Esophagus (tissue), 2 donors: ENCODE measurements at regions not wholly inside any gene's neighbourhood (a gene's known extent, or its start where the extent isn't known, plus 50 kb on each side); places are given as distances from the start of the nearest gene placed in this dataset.

Source experiments
- H3K27ac ChIP-seq, 2 donors: one replicate each; pipeline ENCODE4 v1.5.1; 2013; ENCODE audit warnings: low read depth in 2 of 2, mild to moderate bottlenecking in 2 of 2, inconsistent platforms in 1 of 2, low read length in 1 of 2, moderate library complexity in 1 of 2
- H3K27me3 ChIP-seq, 2 donors: one replicate each; pipeline ENCODE4 v1.6.1; 2013; ENCODE audit warnings: low read length in 2 of 2, control low read depth in 1 of 2, mild to moderate bottlenecking in 1 of 2; ENCODE audit not compliant: insufficient read depth in 2 of 2, control insufficient read depth in 1 of 2
- H3K36me3 ChIP-seq, 2 donors: one replicate each; pipeline ENCODE4 v1.6.1; 2013; ENCODE audit warnings: low read length in 1 of 2; ENCODE audit not compliant: control insufficient read depth in 2 of 2, insufficient read depth in 2 of 2
- H3K4me1 ChIP-seq, 2 donors: one replicate each; pipeline ENCODE4 v1.6.1; 2013; ENCODE audit warnings: low read length in 1 of 2; ENCODE audit not compliant: control insufficient read depth in 2 of 2, insufficient read depth in 2 of 2
- H3K4me3 ChIP-seq, 2 donors: one replicate each; pipeline ENCODE4 v1.5.1; 2013; ENCODE audit warnings: low read length in 2 of 2, mild to moderate bottlenecking in 2 of 2, low read depth in 1 of 2, moderate library complexity in 1 of 2
- H3K9me3 ChIP-seq, 2 donors: one replicate each; pipeline ENCODE4 v1.6.1; 2013; ENCODE audit warnings: mild to moderate bottlenecking in 2 of 2, low read depth in 1 of 2, low read length in 1 of 2, moderate library complexity in 1 of 2; ENCODE audit not compliant: control insufficient read depth in 2 of 2, insufficient read depth in 1 of 2
- WGBS, 2 donors: extraction: QIAGEN DNeasy Blood & Tissue Kit; methylation state at CpG; one replicate each; pipeline ENCODE4 v1.1.7; 2013; 5-methylcytosine and 5-hydroxymethylcytosine counted together
- donor health status: healthy with polysubstance abuse.
- donor health status: Bipolar disorder and iron deficiency.

- Histone ChIP-seq H3K36me3 (no peaks in the 10 kb centered on the region), H3K4me1 (no peaks in the 10 kb centered on the region), H3K27ac (no peak overlapping the region), H3K4me3 (no peak overlapping the region), H3K9me3 (no peaks in the 10 kb centered on the region), H3K27me3 (no peaks in the 10 kb centered on the region)
- WGBS, 2 donors: 50 to 55% methylated on average over 8 of the region's 8 CpGs
Observed at GRCh38 chr5:51095486-51095885, 287.8 kb upstream of the ISL1 start.

GRCh38 chr5:51096859-51097258 lies 286.4 kb upstream of the ISL1 start:
- H3K27ac ChIP-seq: no peak overlapping the region
- H3K36me3 ChIP-seq: no peaks in the 10 kb centered on the region
- 68% methylated on average over 3 of the region's 3 CpGs for WGBS, 2 donors
- H3K9me3 ChIP-seq: peaks cover 0 to 2% of the 10 kb centered on the region in 2 donors
- H3K4me1 ChIP-seq: no peaks in the 10 kb centered on the region
- H3K4me3 ChIP-seq: no peak overlapping the region
- no peaks in the 10 kb centered on the region for H3K27me3 ChIP-seq

- Histone ChIP-seq H3K27me3 (no peaks in the 10 kb centered on the region), H3K27ac (no peak overlapping the region), H3K36me3 (no peaks in the 10 kb centered on the region), H3K4me1 (no peaks in the 10 kb centered on the region), H3K9me3 (peaks cover 0 to 2% of the 10 kb centered on the region in 2 donors), H3K4me3 (no peak overlapping the region)
- WGBS, 2 donors: 72 to 74% methylated on average over 6 of the region's 6 CpGs
Observed at GRCh38 chr5:51099173-51099853, 283.9 kb upstream of the ISL1 start.

GRCh38 chr5:51104556-51104955 lies 278.7 kb upstream of the ISL1 start:
- no peaks in the 10 kb centered on the region for H3K36me3 ChIP-seq
- H3K27ac ChIP-seq: no peak overlapping the region
- peaks cover 0 to 2% of the 10 kb centered on the region in 2 donors for H3K9me3 ChIP-seq
- no peaks in the 10 kb centered on the region for H3K27me3 ChIP-seq
- 37 to 44% methylated on average over 2 of the region's 2 CpGs for WGBS, 2 donors
- no peaks in the 10 kb centered on the region for H3K4me1 ChIP-seq
- H3K4me3 ChIP-seq: no peak overlapping the region

- 63 to 77% methylated on average over 3 of the region's 3 CpGs for WGBS, 2 donors
- peaks cover 0 to 2% of the 10 kb centered on the region in 2 donors for H3K9me3 ChIP-seq
- H3K4me1 ChIP-seq: no peaks in the 10 kb centered on the region
- H3K36me3 ChIP-seq: no peaks in the 10 kb centered on the region
- H3K27ac ChIP-seq: no peak overlapping the region
- H3K4me3 ChIP-seq: no peak overlapping the region
- no peaks in the 10 kb centered on the region for H3K27me3 ChIP-seq
Observed at GRCh38 chr5:51109786-51110410, 273.4 kb upstream of the ISL1 start.

GRCh38 chr5:51131266-51131665 lies 252.0 kb upstream of the ISL1 start:
- Histone ChIP-seq H3K4me1 (no peaks in the 10 kb centered on the region), H3K36me3 (no peaks in the 10 kb centered on the region)

GRCh38 chr5:51138164-51138563 lies 245.1 kb upstream of the ISL1 start:
- Histone ChIP-seq H3K4me1 (no peaks in the 10 kb centered on the region), H3K4me3 (no peak overlapping the region), H3K27me3 (no peaks in the 10 kb centered on the region), H3K27ac (no peak overlapping the region), H3K9me3 (no peaks in the 10 kb centered on the region), H3K36me3 (no peaks in the 10 kb centered on the region)
- 59 to 63% methylated on average over 2 of the region's 2 CpGs for WGBS, 2 donors

More at GRCh38 chr5:51131266-51131665, 252.0 kb upstream of the ISL1 start:
- H3K27me3 ChIP-seq: no peaks in the 10 kb centered on the region
- H3K4me3 ChIP-seq: no peak overlapping the region
- no peak overlapping the region for H3K27ac ChIP-seq
- no peaks in the 10 kb centered on the region for H3K9me3 ChIP-seq

- Histone ChIP-seq H3K4me1 (no peaks in the 10 kb centered on the region), H3K27ac (no peak overlapping the region), H3K36me3 (no peaks in the 10 kb centered on the region), H3K27me3 (no peaks in the 10 kb centered on the region), H3K4me3 (no peak overlapping the region), H3K9me3 (no peaks in the 10 kb centered on the region)
- 49 to 56% methylated on average over 2 of the region's 2 CpGs for WGBS, 2 donors
Observed at GRCh38 chr5:51148437-51148836, 234.8 kb upstream of the ISL1 start.

- no peaks in the 10 kb centered on the region for H3K4me1 ChIP-seq
- H3K27ac ChIP-seq: no peak overlapping the region
- H3K4me3 ChIP-seq: no peak overlapping the region
- no peaks in the 10 kb centered on the region for H3K36me3 ChIP-seq
- H3K27me3 ChIP-seq: no peaks in the 10 kb centered on the region
- H3K9me3 ChIP-seq: peaks cover 5 to 9% of the 10 kb centered on the region in 2 donors
Observed at GRCh38 chr5:51156222-51156621, 227.0 kb upstream of the ISL1 start.

GRCh38 chr5:51156838-51157237 lies 226.4 kb upstream of the ISL1 start:
- Histone ChIP-seq H3K9me3 (peaks cover 5 to 9% of the 10 kb centered on the region in 2 donors), H3K4me1 (no peaks in the 10 kb centered on the region), H3K36me3 (no peaks in the 10 kb centered on the region), H3K27me3 (no peaks in the 10 kb centered on the region), H3K4me3 (no peak overlapping the region), H3K27ac (no peak overlapping the region)
- WGBS, 2 donors: 42 to 44% methylated on average over 8 of the region's 8 CpGs
